ENCODE measurements at regions not wholly inside any gene's neighbourhood (a gene's known extent, or its start where the extent isn't known, plus 50 kb on each side); places are given as distances from the start of the nearest gene placed in this dataset.

- no peak for TF ChIP-seq ZBTB9 (CRISPR knock-in tag; IDR thresholded peaks at IDR 0.05)
- TF ChIP-seq, protein P1, sequence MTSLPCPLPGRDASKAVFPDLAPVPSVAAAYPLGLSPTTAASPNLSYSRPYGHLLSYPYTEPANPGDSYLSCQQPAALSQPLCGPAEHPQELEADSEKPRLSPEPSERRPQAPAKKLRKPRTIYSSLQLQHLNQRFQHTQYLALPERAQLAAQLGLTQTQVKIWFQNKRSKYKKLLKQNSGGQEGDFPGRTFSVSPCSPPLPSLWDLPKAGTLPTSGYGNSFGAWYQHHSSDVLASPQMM (CRISPR knock-in tag; IDR thresholded peaks at IDR 0.05), result no peak
- no peak for TF ChIP-seq MIER1 (IDR thresholded peaks at IDR 0.05; ENCODE audit: low read depth)
- no peak for TF ChIP-seq CBFB (CRISPR knock-in tag; IDR thresholded peaks at IDR 0.05)
- no peak for TF ChIP-seq PHF20 (IDR thresholded peaks at IDR 0.05; ENCODE audit: partially characterized antibody)
- no peak for TF ChIP-seq JUN (IDR thresholded peaks at IDR 0.05; ENCODE audit: borderline replicate concordance, low read depth, low read length)
- no peak for TF ChIP-seq JUN (CRISPR knock-in tag; IDR thresholded peaks at IDR 0.05; ENCODE audit: borderline replicate concordance)
- TF ChIP-seq GABPA (tag; conservative IDR thresholded peaks at IDR 0.05; ENCODE audit: low read depth), result no peak
- TF ChIP-seq TSHZ1 (CRISPR knock-in tag; IDR thresholded peaks at IDR 0.05), result no peak
- TF ChIP-seq RFX7 (CRISPR knock-in tag; IDR thresholded peaks at IDR 0.05), result no peak
- TF ChIP-seq FOXP1 (CRISPR knock-in tag; IDR thresholded peaks at IDR 0.05), result no peak
These were observed 204.1 kb downstream of the WNT5A start (continued) for GRCh38 chr3:55282994-55283393.
